Retinal pigment epithelial cell (primary cell): ENCODE measurements at regions not wholly inside any gene's neighbourhood (a gene's known extent, or its start where the extent isn't known, plus 50 kb on each side); places are given as distances from the start of the nearest gene placed in this dataset.
"Not testable (repeated sequence)": the region's sequence is repeated elsewhere in the genome, so short reads cannot be mapped to it uniquely, and the experiment has no call there.

Source experiments
- DNase-seq: peaks from one replicate; pipeline ENCODE4 v3.0.0-alpha.2; 2010; ENCODE audit warnings: low read depth
- H3K4me3 ChIP-seq: 2 replicates; pipeline ENCODE4 v1.5.1; 2011; ENCODE audit warnings: mild to moderate bottlenecking, low read length, control low read depth, moderate library complexity
- CTCF ChIP-seq: conservative IDR thresholded peaks from 2 replicates; pipeline ENCODE4 v1.5.1; 2011; ENCODE audit warnings: low read depth, low read length, control low read depth, inconsistent platforms

- no peak overlapping the region for H3K4me3 ChIP-seq
- no peak for DNase-seq
- TF ChIP-seq CTCF: no peak
Observed at GRCh38 chr1:199913318-199913717, 114.2 kb upstream of the NR5A2 start.

GRCh38 chr1:199914546-199914945, 113.0 kb upstream of the NR5A2 start:
- TF ChIP-seq CTCF: no peak
- no peak overlapping the region for H3K4me3 ChIP-seq
- DNase-seq: no peak

GRCh38 chr1:199918196-199918769, 109.2 kb upstream of the NR5A2 start:
- no peak overlapping the region for H3K4me3 ChIP-seq
- no peak for DNase-seq
- TF ChIP-seq CTCF: no peak

DNA sequence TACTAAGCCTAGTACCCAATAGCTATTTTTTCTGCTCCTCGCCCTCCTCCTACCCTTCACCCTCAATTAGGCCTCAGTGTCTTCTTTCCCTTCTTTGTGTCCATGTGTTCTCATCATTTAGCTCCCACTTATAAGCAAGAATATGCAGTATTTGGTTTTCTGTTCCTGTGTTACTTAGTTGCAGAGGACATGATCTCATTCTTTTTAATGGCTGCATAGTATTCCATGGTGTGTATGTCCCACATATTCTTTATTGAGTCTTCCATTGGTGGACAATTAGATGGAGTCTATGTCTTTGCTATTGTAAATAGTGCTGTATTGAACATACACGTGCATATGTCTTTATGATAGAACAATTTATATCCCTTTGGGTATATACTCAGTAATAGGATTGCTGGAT, 106.9 kb upstream of the NR5A2 start:
- H3K4me3 ChIP-seq: no peak overlapping the region
- no peak for TF ChIP-seq CTCF
- no peak for DNase-seq

DNA sequence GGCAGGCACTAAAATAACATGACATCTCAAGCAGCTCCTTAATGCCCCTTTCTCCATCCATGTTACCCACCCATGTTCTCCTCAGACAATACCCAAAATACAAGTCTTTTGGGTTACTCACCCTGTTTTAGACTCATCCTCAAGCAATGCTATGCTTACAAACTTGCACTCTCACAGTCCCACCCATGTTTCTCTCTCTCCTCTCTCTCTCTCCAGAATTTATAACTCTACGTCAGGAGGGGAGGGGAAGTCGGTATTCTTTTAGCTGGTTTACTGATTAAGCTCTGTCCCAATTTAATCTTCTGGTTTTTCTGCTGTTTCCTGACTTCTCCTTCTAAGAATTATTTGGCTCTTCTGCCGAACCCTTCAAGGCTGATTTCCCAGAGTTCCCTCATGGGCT, 98.0 kb upstream of the NR5A2 start:
- TF ChIP-seq CTCF: no peak
- no peak for DNase-seq
- no peak overlapping the region for H3K4me3 ChIP-seq

DNA sequence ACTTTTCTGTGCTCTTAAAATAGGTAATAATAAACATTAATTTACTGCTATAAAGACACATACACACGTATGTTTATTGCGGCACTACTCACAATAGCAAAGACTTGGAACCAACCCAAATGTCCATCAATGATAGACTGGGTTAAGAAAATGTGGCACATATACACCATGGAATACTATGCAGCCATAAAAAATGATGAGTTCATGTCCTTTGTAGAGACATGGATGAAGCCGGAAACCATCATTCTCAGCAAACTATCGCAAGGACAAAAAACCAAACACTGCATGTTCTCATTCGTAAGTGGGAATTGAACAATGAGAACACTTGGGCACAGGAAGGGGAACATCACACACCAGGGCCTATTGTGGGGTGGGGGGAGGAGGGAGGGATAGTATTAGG, 97.4 kb upstream of the NR5A2 start:
- DNase-seq, H3K4me3 ChIP-seq: not testable (repeated sequence)

GRCh38 chr1:199931666-199932377, 95.7 kb upstream of the NR5A2 start:
- no peak for TF ChIP-seq CTCF
- no peak overlapping the region for H3K4me3 ChIP-seq
- DNase-seq: no peak
